K562 (cell line): ENCODE measurements at regions not wholly inside any gene's neighbourhood (a gene's known extent, or its start where the extent isn't known, plus 50 kb on each side); places are given as distances from the start of the nearest gene placed in this dataset.

Source experiments
- ATAC-seq: fragments of 200-7000 bp; cut with Tn5 transposase; 3 replicates; pipeline ENCODE4 v1.9.1; 2020; ENCODE audit warnings: moderate library complexity
- BruUV-seq: library from RNA; stranded (reverse); fragments of 400-500 nt; replicated peaks from 2 replicates; lab custom pipeline; 2021; lab: Mats Ljungman, UMichigan
- CTCF ChIA-PET: fragments of 300-600 bp; formaldehyde crosslinking; extraction: SDS; loops from one replicate; lab custom pipeline; 2021; ENCODE audit warnings: low intra/inter-chr PET ratio; lab: Yijun Ruan, JAX
- POLR2A ChIA-PET: fragments of 300-600, 350-650 bp; sonication (Branson Sonifier 250); formaldehyde crosslinking; extraction: SDS; loops from one replicate; lab custom pipeline; 2021; ENCODE audit warnings: antibody characterized with exemption, inconsistent platforms; lab: Yijun Ruan, JAX
- DNase-seq, 4 experiments: peaks; one replicate each; pipeline versions ENCODE4 v3.0.0 to v3.0.0-alpha.2; 2011 to 2018; ENCODE audit warnings: low spot score in 3 of 4, mixed read lengths in 3 of 4; ENCODE audit errors: extremely low read depth in 1 of 4
- FAIRE-seq: peaks from 2 replicates; lab custom pipeline; 2011; peaks lifted over from hg19 to GRCh38; lab: Jason Lieb, UNC
- H2AFZ ChIP-seq: 2 replicates; pipeline ENCODE4 v1.6.0; 2011; ENCODE audit warnings: low read depth, low read length, control low read depth, inconsistent platforms
- H3K27ac ChIP-seq: fragments of 200-600 bp; 3 replicates; pipeline ENCODE4 v1.8.0; 2011; ENCODE audit warnings: low read depth, mild to moderate bottlenecking, control low read depth, inconsistent platforms, low read length, moderate library complexity, mixed read lengths; ENCODE audit errors: extremely low read depth
- H3K27me3 ChIP-seq, 2 experiments: fragments of 300-600 bp in 1 of 2; 2 replicates in 1 of 2; 3 replicates in 1 of 2; pipeline versions ENCODE4 v1.6.0 to v1.8.0; 2011; ENCODE audit warnings: inconsistent platforms in 2 of 2, low read length in 2 of 2, mild to moderate bottlenecking in 1 of 2, mixed read lengths in 1 of 2, moderate library complexity in 1 of 2; ENCODE audit not compliant: control insufficient read depth in 2 of 2, insufficient read depth in 2 of 2
- H3K36me3 ChIP-seq: fragments of 300-600 bp; 3 replicates; pipeline ENCODE4 v1.8.0; 2011; ENCODE audit warnings: mild to moderate bottlenecking, low read length, inconsistent platforms; ENCODE audit not compliant: control insufficient read depth, insufficient read depth
- H3K4me1 ChIP-seq, 2 experiments: fragments of 200-600 bp in 1 of 2; replicated peaks in 1 of 2; 2 replicates in 1 of 2; 3 replicates in 1 of 2; pipeline versions ENCODE4 v1.5.1 to v1.8.0; 2011; ENCODE audit warnings: inconsistent platforms in 2 of 2, low read length in 2 of 2, mild to moderate bottlenecking in 1 of 2, mixed read lengths in 1 of 2, moderate library complexity in 1 of 2; ENCODE audit not compliant: control insufficient read depth in 2 of 2, insufficient read depth in 2 of 2
- H3K4me2 ChIP-seq: 2 replicates; pipeline ENCODE4 v1.6.1; 2011; ENCODE audit warnings: low read length, control low read depth, inconsistent platforms, mixed read lengths; ENCODE audit not compliant: insufficient read depth
- H3K4me3 ChIP-seq: fragments of 200-600 bp; sonication (generic), shearing (Covaris generic); 2 replicates; pipeline ENCODE4 v1.5.1; 2016; ENCODE audit warnings: control low read depth, inconsistent platforms
- H3K79me2 ChIP-seq: fragments of 200-600 bp; 3 replicates; pipeline ENCODE4 v1.8.0; 2011; ENCODE audit warnings: low read length, inconsistent platforms; ENCODE audit not compliant: control insufficient read depth, insufficient read depth
- H3K9ac ChIP-seq, 2 experiments: 2 replicates each; pipeline versions ENCODE4 v1.6.0 to v1.6.1; 2011; ENCODE audit warnings: low read depth in 2 of 2, low read length in 2 of 2, control low read depth in 1 of 2, inconsistent platforms in 1 of 2, mild to moderate bottlenecking in 1 of 2, mixed read lengths in 1 of 2; ENCODE audit not compliant: insufficient read depth in 1 of 2
- H3K9me1 ChIP-seq: one replicate; pipeline ENCODE4 v1.6.0; 2011; ENCODE audit warnings: inconsistent platforms, mild to moderate bottlenecking, low read length, moderate library complexity; ENCODE audit not compliant: control insufficient read depth, insufficient read depth
- H3K9me3 ChIP-seq: replicated peaks from 2 replicates; pipeline ENCODE4 v1.5.1; 2011; ENCODE audit warnings: low read depth, low read length, inconsistent platforms; ENCODE audit not compliant: control insufficient read depth, insufficient read depth
- H4K20me1 ChIP-seq: replicated peaks from 2 replicates; pipeline ENCODE4 v1.6.1; 2011; ENCODE audit warnings: low read length, inconsistent platforms, mixed read lengths; ENCODE audit not compliant: control insufficient read depth, insufficient read depth
- DACH1 ChIP-seq: fragments of 450-650 bp; IDR thresholded peaks from 2 replicates; pipeline ENCODE4 v1.6.1; 2018; ENCODE audit not compliant: partially characterized antibody
- FOXA3 ChIP-seq, 2 experiments: fragments of 450-650 bp in 1 of 2; sonication (generic) in 1 of 2; formaldehyde crosslinking; IDR thresholded peaks in 1 of 2; conservative IDR thresholded peaks in 1 of 2; 2 replicates each; pipeline versions ENCODE4 v1.4.0 to v1.8.0; 2020 to 2022; ENCODE audit warnings: mild to moderate bottlenecking in 2 of 2, missing genetic modification reagents in 1 of 2
- HDAC1 ChIP-seq, 2 experiments: fragments of 450-650 bp; IDR thresholded peaks; 2 replicates each; pipeline ENCODE4 v1.6.1; 2016 to 2017; ENCODE audit warnings: inconsistent platforms in 1 of 2, mild to moderate bottlenecking in 1 of 2, moderate library complexity in 1 of 2
- HNRNPH1 ChIP-seq: fragments of 200-400 bp; formaldehyde crosslinking; optimal IDR thresholded peaks from 2 replicates; pipeline ENCODE3; 2017; ENCODE audit warnings: low read depth, mild to moderate bottlenecking, low read length, moderate library complexity
- LARP7 ChIP-seq: fragments of 450-650 bp; IDR thresholded peaks from 2 replicates; pipeline ENCODE4 v1.6.1; 2016
- SIX5 ChIP-seq, 2 experiments: IDR thresholded peaks; 2 replicates each; pipeline ENCODE4 v1.6.1; 2011; ENCODE audit warnings: low read length in 2 of 2, borderline replicate concordance in 1 of 2, low read depth in 1 of 2, mild to moderate bottlenecking in 1 of 2, moderate library complexity in 1 of 2; ENCODE audit not compliant: insufficient read depth in 1 of 2
- ZFP36 ChIP-seq: fragments of 150-350 bp; IDR thresholded peaks from 2 replicates; pipeline ENCODE4 v1.6.1; 2018; ENCODE audit warnings: low read length, low read depth; ENCODE audit not compliant: partially characterized antibody
- ZNF197 ChIP-seq: fragments of 200-800 bp; sonication (Bioruptor generic); IDR thresholded peaks from 2 replicates; pipeline ENCODE4 v1.6.1; 2016; ENCODE audit warnings: low read depth, missing genetic modification characterization, missing compliant biosample characterization
- WGBS: fragments of 100-300 bp; shearing (Covaris generic); methylation state at CpG from one replicate; pipeline ENCODE4 v1.1.6; 2016; ENCODE audit warnings: low coverage, mixed read lengths; ENCODE audit not compliant: insufficient coverage; ENCODE audit errors: missing lambda C conversion rate; 5-methylcytosine and 5-hydroxymethylcytosine counted together
- in situ Hi-C: fragments of 300-500 bp; cut with MboI; formaldehyde crosslinking; loops from 4 replicates; pipeline ENCODE4 v1.15.0; 2018; ENCODE audit warnings: inconsistent platforms, mixed read lengths
- intact Hi-C: fragments of 100-400 bp; cut with micrococcal nuclease; formaldehyde crosslinking; loops from 2 replicates; pipeline ENCODE4 v1.14.2; 2022
- TF ChIP-seq, protein P1 (sequence below): fragments of 450-650 bp; IDR thresholded peaks from 2 replicates; pipeline ENCODE4 v1.6.1; 2016; ENCODE audit warnings: low read depth

DNA sequence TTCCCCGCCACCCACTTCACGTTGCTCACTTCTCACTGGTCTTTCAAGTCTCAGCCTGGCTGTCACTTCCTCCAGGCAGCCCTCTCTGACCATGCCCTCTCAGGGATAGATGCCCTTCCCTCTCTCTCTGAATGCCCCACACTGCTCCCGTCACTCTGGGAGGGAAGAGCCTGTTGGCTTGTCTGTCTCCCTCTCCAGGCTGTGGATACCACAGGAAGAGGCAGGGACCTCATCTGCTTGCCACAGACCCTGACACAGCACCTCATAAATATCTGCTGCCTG is 93.1 kb downstream of the OAT start:
- CTCF ChIA-PET: no interaction called here
- FAIRE-seq: no peak
- intact Hi-C loops: no loop called here

DNA sequence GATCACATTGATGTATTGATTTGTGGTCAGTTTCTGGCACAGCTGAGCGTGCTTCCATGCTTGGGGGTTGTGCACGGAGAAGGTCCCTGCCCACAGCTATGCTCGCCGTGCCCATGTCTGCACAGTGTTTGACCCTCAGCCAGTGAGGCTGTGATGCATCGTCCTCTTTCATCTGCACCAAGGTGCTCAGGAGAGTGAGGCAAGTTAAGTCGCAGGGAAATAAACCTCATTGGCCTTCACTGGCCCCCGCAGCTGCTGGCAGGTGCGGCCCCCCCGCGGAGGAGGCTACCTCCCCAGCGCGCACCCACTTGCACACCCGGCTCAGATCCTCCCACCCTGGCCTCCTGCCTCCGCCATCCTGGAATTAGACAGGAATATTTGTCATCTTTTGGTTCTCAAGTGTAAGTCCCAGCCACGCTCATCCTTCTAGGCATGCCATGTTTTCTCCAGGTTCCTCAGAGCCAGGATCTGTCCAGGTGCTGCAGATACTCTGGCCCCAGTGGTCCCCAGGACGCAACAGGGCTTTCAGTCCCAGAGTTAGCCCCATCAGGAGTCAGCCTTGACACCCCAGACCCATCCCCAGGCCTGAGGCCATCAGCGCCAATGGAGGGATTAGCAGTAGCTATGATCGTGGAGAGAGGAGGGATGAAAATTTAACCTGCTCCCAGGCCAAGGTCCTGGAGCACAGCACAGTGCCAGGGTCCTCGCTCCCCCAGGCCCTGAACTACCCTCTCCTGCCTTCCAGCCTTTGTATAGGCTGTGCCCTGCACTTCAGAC is 93.7 kb downstream of the OAT start:
- no TSS peak for BruUV-seq
- POLR2A ChIA-PET: interaction anchor here (0.6 kb wide), 1 partner anchor 587 kb away, joined by 4 read pairs; no protein-coding TSS in a partner anchor
- in situ Hi-C loops: no loop called here
- TF ChIP-seq HDAC1 (IDR thresholded peaks at IDR 0.05) (no peak), SIX5 (IDR thresholded peaks at IDR 0.05; ENCODE audit: borderline replicate concordance in 1 of 2, insufficient read depth in 1 of 2, low read depth in 1 of 2, low read length in 2 of 2) (no peak)
- TF ChIP-seq, protein P1, sequence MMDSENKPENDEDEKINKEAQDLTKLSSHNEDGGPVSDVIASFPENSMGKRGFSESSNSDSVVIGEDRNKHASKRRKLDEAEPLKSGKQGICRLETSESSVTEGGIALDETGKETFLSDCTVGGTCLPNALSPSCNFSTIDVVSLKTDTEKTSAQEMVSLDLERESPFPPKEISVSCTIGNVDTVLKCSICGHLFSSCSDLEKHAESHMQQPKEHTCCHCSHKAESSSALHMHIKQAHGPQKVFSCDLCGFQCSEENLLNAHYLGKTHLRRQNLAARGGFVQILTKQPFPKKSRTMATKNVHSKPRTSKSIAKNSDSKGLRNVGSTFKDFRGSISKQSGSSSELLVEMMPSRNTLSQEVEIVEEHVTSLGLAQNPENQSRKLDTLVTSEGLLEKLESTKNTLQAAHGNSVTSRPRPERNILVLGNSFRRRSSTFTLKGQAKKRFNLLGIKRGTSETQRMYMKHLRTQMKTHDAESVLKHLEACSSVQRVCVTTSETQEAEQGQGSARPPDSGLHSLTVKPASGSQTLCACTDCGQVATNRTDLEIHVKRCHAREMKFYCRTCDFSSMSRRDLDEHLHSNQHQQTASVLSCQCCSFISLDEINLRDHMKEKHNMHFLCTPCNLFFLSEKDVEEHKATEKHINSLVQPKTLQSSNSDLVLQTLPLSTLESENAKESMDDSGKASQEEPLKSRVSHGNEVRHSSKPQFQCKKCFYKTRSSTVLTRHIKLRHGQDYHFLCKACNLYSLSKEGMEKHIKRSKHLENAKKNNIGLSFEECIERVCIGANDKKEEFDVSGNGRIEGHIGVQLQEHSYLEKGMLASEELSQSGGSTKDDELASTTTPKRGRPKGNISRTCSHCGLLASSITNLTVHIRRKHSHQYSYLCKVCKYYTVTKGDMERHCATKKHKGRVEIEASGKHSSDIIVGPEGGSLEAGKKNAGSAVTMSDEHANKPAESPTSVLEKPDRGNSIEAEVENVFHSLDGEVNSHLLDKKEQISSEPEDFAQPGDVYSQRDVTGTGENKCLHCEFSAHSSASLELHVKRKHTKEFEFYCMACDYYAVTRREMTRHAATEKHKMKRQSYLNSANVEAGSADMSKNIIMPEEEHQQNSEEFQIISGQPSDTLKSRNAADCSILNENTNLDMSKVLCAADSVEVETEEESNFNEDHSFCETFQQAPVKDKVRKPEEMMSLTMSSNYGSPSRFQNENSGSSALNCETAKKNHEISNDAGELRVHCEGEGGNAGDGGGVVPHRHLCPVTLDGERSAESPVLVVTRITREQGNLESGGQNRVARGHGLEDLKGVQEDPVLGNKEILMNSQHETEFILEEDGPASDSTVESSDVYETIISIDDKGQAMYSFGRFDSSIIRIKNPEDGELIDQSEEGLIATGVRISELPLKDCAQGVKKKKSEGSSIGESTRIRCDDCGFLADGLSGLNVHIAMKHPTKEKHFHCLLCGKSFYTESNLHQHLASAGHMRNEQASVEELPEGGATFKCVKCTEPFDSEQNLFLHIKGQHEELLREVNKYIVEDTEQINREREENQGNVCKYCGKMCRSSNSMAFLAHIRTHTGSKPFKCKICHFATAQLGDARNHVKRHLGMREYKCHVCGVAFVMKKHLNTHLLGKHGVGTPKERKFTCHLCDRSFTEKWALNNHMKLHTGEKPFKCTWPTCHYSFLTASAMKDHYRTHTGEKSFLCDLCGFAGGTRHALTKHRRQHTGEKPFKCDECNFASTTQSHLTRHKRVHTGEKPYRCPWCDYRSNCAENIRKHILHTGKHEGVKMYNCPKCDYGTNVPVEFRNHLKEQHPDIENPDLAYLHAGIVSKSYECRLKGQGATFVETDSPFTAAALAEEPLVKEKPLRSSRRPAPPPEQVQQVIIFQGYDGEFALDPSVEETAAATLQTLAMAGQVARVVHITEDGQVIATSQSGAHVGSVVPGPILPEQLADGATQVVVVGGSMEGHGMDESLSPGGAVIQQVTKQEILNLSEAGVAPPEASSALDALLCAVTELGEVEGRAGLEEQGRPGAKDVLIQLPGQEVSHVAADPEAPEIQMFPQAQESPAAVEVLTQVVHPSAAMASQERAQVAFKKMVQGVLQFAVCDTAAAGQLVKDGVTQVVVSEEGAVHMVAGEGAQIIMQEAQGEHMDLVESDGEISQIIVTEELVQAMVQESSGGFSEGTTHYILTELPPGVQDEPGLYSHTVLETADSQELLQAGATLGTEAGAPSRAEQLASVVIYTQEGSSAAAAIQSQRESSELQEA: no peak

More for the DNA sequence above, 93.1 kb downstream of the OAT start:
- Histone ChIP-seq H4K20me1 (0 out of 2 replicates have a peak, but pooled peaks cover 3% of the 10 kb centered on the region), H3K4me2 (no peak overlapping the region), H3K4me3 (no peak overlapping the region), H3K9me1 (no peaks in the 10 kb centered on the region), H2AFZ (no peak overlapping the region), H3K9me3 (no peaks in the 10 kb centered on the region), H3K79me2 (no peaks in the 10 kb centered on the region), H3K27ac (no peak overlapping the region), H3K9ac (no peak overlapping the region), H3K4me1 (no peaks in the 10 kb centered on the region), H3K27me3 (peaks cover 0 to 23% of the 10 kb centered on the region in 2 experiments; a peak in 2 of 5 replicates), H3K36me3 (no peaks in the 10 kb centered on the region)
- BruUV-seq: no TSS peak
- in situ Hi-C loops: no loop called here
- ATAC-seq (no peak), DNase-seq (no peak)
- POLR2A ChIA-PET: no interaction called here
- 0% methylated on average over 2 of the region's 3 CpGs for WGBS
- TF ChIP-seq ZFP36 (peak; percentile 19), HNRNPH1 (no peak), ZNF197 (CRISPR knock-in tag) (no peak), DACH1 (no peak), FOXA3 (CRISPR knock-in tag; conservative IDR thresholded peaks at IDR 0.05 in 1 of 2, IDR thresholded peaks at IDR 0.05 in 1 of 2) (no peak), LARP7 (no peak)

More for the DNA sequence above, 93.7 kb downstream of the OAT start:
- no peak for FAIRE-seq
- H3K4me2 ChIP-seq: no peak overlapping the region
- no peak for DNase-seq
- intact Hi-C loops: no loop called here
- no peak overlapping the region for H3K27ac ChIP-seq
- peaks cover 0 to 23% of the 10 kb centered on the region in 2 experiments; a peak in 2 of 5 replicates for H3K27me3 ChIP-seq
- H3K4me1 ChIP-seq: no peaks in the 10 kb centered on the region
- WGBS: 3% methylated on average over 15 of the region's 19 CpGs
- 0 out of 2 replicates have a peak, but pooled peaks cover 3% of the 10 kb centered on the region for H4K20me1 ChIP-seq
- CTCF ChIA-PET: no interaction called here
- no peak overlapping the region for H3K4me3 ChIP-seq
- ATAC-seq: no peak
- no peak overlapping the region for H2AFZ ChIP-seq
- H3K9me3 ChIP-seq: no peaks in the 10 kb centered on the region
- no peak overlapping the region for H3K9ac ChIP-seq
- no peaks in the 10 kb centered on the region for H3K79me2 ChIP-seq
- no peaks in the 10 kb centered on the region for H3K36me3 ChIP-seq
- H3K9me1 ChIP-seq: no peaks in the 10 kb centered on the region
